Stomach smooth muscle (tissue), 2 donors: ENCODE measurements at regions not wholly inside any gene's neighbourhood (a gene's known extent, or its start where the extent isn't known, plus 50 kb on each side); places are given as distances from the start of the nearest gene placed in this dataset.
"Not testable (repeated sequence)": the region's sequence is repeated elsewhere in the genome, so short reads cannot be mapped to it uniquely, and the experiment has no call there.

Experiments
- H3K27ac ChIP-seq: one replicate; pipeline ENCODE4 v1.7.0; 2013; ENCODE audit warnings: mild to moderate bottlenecking, low read length, inconsistent platforms
- H3K27me3 ChIP-seq, 2 donors: one replicate each; pipeline ENCODE4 v1.7.0; 2013; ENCODE audit warnings: low read length in 2 of 2; ENCODE audit not compliant: insufficient read depth in 2 of 2, control insufficient read depth in 1 of 2
- H3K36me3 ChIP-seq, 2 donors: one replicate each; pipeline ENCODE4 v1.7.0; 2013; ENCODE audit warnings: low read length in 2 of 2; ENCODE audit not compliant: control insufficient read depth in 2 of 2, insufficient read depth in 2 of 2
- H3K4me1 ChIP-seq: one replicate; pipeline ENCODE4 v1.7.0; 2013; ENCODE audit warnings: low read length; ENCODE audit not compliant: control insufficient read depth, insufficient read depth
- H3K4me3 ChIP-seq, 2 donors: one replicate each; pipeline ENCODE4 v1.7.0; 2013; ENCODE audit warnings: low read length in 2 of 2
- H3K9ac ChIP-seq, 2 donors: one replicate each; pipeline ENCODE4 v1.7.0; 2013; ENCODE audit warnings: low read length in 2 of 2, mild to moderate bottlenecking in 1 of 2
- H3K9me3 ChIP-seq, 2 donors: one replicate each; pipeline ENCODE4 v1.7.0; 2013; ENCODE audit warnings: low read length in 2 of 2; ENCODE audit not compliant: control insufficient read depth in 2 of 2
- donor health status: healthy.
- donor health status: Pancreatic carcinoma.

- H3K9me3 ChIP-seq: no peaks in the 10 kb centered on the region
- H3K4me1 ChIP-seq: peaks cover 9% of the 10 kb centered on the region
- H3K27me3 ChIP-seq: no peaks in the 10 kb centered on the region
- H3K4me3 ChIP-seq: no peak overlapping the region
- no peaks in the 10 kb centered on the region for H3K36me3 ChIP-seq
- H3K9ac ChIP-seq: no peak overlapping the region
- H3K27ac ChIP-seq: peak overlapping the region; percentile 8
Measured at GRCh38 chr5:96117771-96118651, 156.4 kb upstream of the ELL2 start.

GRCh38 chr5:96115147-96115807 is 153.6 kb upstream of the ELL2 start:
- Histone ChIP-seq H3K36me3 (no peaks in the 10 kb centered on the region), H3K27me3 (no peaks in the 10 kb centered on the region), H3K27ac (no peak overlapping the region), H3K9ac (no peak overlapping the region), H3K4me3 (no peak overlapping the region), H3K9me3 (no peaks in the 10 kb centered on the region), H3K4me1 (peaks cover 9% of the 10 kb centered on the region)

GRCh38 chr5:96114736-96115135 is 153.1 kb upstream of the ELL2 start:
- H3K27ac ChIP-seq: no peak overlapping the region
- no peak overlapping the region for H3K4me3 ChIP-seq
- no peaks in the 10 kb centered on the region for H3K36me3 ChIP-seq
- no peaks in the 10 kb centered on the region for H3K9me3 ChIP-seq
- H3K4me1 ChIP-seq: peaks cover 9% of the 10 kb centered on the region
- no peaks in the 10 kb centered on the region for H3K27me3 ChIP-seq
- H3K9ac ChIP-seq: no peak overlapping the region

GRCh38 chr5:96113170-96113939 is 151.7 kb upstream of the ELL2 start:
- Histone ChIP-seq H3K36me3 (no peaks in the 10 kb centered on the region), H3K27ac (peak overlapping the region; percentile 43), H3K27me3 (no peaks in the 10 kb centered on the region), H3K4me1 (peaks cover 9% of the 10 kb centered on the region), H3K9ac (peak overlapping the region in 1 of 2 donors; percentile 40), H3K9me3 (no peaks in the 10 kb centered on the region), H3K4me3 (no peak overlapping the region)

- Histone ChIP-seq H3K27ac (peak overlapping the region; percentile 43), H3K9me3 (no peaks in the 10 kb centered on the region), H3K4me1 (peaks cover 4% of the 10 kb centered on the region), H3K9ac (no peak overlapping the region), H3K27me3 (no peaks in the 10 kb centered on the region), H3K36me3 (no peaks in the 10 kb centered on the region), H3K4me3 (no peak overlapping the region)
Measured at GRCh38 chr5:96112703-96113102, 151.1 kb upstream of the ELL2 start.

- H3K9ac ChIP-seq: no peak overlapping the region
- H3K9me3 ChIP-seq: no peaks in the 10 kb centered on the region
- H3K27ac ChIP-seq: no peak overlapping the region
- H3K36me3 ChIP-seq: no peaks in the 10 kb centered on the region
- H3K27me3 ChIP-seq: no peaks in the 10 kb centered on the region
- no peak overlapping the region for H3K4me3 ChIP-seq
- H3K4me1 ChIP-seq: peaks cover 4% of the 10 kb centered on the region
Measured at GRCh38 chr5:96112123-96112670, 150.5 kb upstream of the ELL2 start.

- H3K9ac ChIP-seq: no peak overlapping the region
- H3K27ac ChIP-seq: no peak overlapping the region
- H3K4me1 ChIP-seq: peaks cover 4% of the 10 kb centered on the region
- H3K9me3 ChIP-seq: no peaks in the 10 kb centered on the region
- H3K36me3 ChIP-seq: no peaks in the 10 kb centered on the region
- no peak overlapping the region for H3K4me3 ChIP-seq
- H3K27me3 ChIP-seq: no peaks in the 10 kb centered on the region
Measured at GRCh38 chr5:96111080-96111756, 149.6 kb upstream of the ELL2 start.

- Histone ChIP-seq H3K27ac (no peak overlapping the region), H3K27me3 (no peaks in the 10 kb centered on the region), H3K9me3 (no peaks in the 10 kb centered on the region)
Measured at GRCh38 chr5:96110300-96110699, 148.6 kb upstream of the ELL2 start.

GRCh38 chr5:96108629-96109028 is 147.0 kb upstream of the ELL2 start:
- not testable (repeated sequence) for H3K27ac ChIP-seq, H3K27me3 ChIP-seq, H3K36me3 ChIP-seq, H3K9me3 ChIP-seq, H3K4me3 ChIP-seq, H3K4me1 ChIP-seq, H3K9ac ChIP-seq

More at GRCh38 chr5:96110300-96110699, 148.6 kb upstream of the ELL2 start:
- no peaks in the 10 kb centered on the region for H3K36me3 ChIP-seq
- H3K9ac ChIP-seq: no peak overlapping the region
- H3K4me3 ChIP-seq: no peak overlapping the region
- peaks cover 4% of the 10 kb centered on the region for H3K4me1 ChIP-seq

- not testable (repeated sequence) for H3K4me3 ChIP-seq, H3K36me3 ChIP-seq, H3K9me3 ChIP-seq, H3K27me3 ChIP-seq, H3K27ac ChIP-seq, H3K4me1 ChIP-seq, H3K9ac ChIP-seq
Measured at GRCh38 chr5:96103829-96104228, 142.2 kb upstream of the ELL2 start.
